HG03432 (cell line): ENCODE measurements at regions not wholly inside any gene's neighbourhood (a gene's known extent, or its start where the extent isn't known, plus 50 kb on each side); places are given as distances from the start of the nearest gene placed in this dataset.
"Not testable (repeated sequence)": the region's sequence is repeated elsewhere in the genome, so short reads cannot be mapped to it uniquely, and the experiment has no call there.

Experiments used
- ATAC-seq: cut with Tn5 transposase; IDR thresholded peaks from one replicate; pipeline ENCODE4 v1.9.1; 2021; ENCODE audit warnings: mild to moderate bottlenecking, moderate library complexity; ENCODE audit not compliant: unreplicated experiment

GRCh38 chr1:219732814-219733491 is 120.0 kb upstream of the ZC3H11B start:
- ATAC-seq: no peak

GRCh38 chr1:219731771-219732170 is 118.9 kb upstream of the ZC3H11B start:
- no peak for ATAC-seq

- no peak for ATAC-seq
Observed at GRCh38 chr1:219726480-219727272, 113.8 kb upstream of the ZC3H11B start.

GRCh38 chr1:219724440-219724839 is 111.5 kb upstream of the ZC3H11B start:
- ATAC-seq: no peak

GRCh38 chr1:219717536-219717935 is 104.6 kb upstream of the ZC3H11B start:
- no peak for ATAC-seq

GRCh38 chr1:219716611-219717114 is 103.8 kb upstream of the ZC3H11B start:
- no peak for ATAC-seq

- ATAC-seq: no peak
Observed at GRCh38 chr1:219713981-219714381, 101.1 kb upstream of the ZC3H11B start.

GRCh38 chr1:219712506-219712905 is 99.6 kb upstream of the ZC3H11B start:
- no peak for ATAC-seq

- ATAC-seq: peak; percentile 46
Observed at GRCh38 chr1:219710529-219711194, 97.8 kb upstream of the ZC3H11B start.

- no peak for ATAC-seq
Observed at GRCh38 chr1:219708919-219709543, 96.1 kb upstream of the ZC3H11B start.

GRCh38 chr1:219707885-219708284 is 95.0 kb upstream of the ZC3H11B start:
- not testable (repeated sequence) for ATAC-seq

- not testable (repeated sequence) for ATAC-seq
Observed at GRCh38 chr1:219704331-219704730, 91.4 kb upstream of the ZC3H11B start.

GRCh38 chr1:219703368-219703639 is 90.4 kb upstream of the ZC3H11B start:
- no peak for ATAC-seq

GRCh38 chr1:219701476-219701875 is 88.6 kb upstream of the ZC3H11B start:
- ATAC-seq: no peak

GRCh38 chr1:219699870-219700269 is 87.0 kb upstream of the ZC3H11B start:
- ATAC-seq: no peak

GRCh38 chr1:219697682-219698081 is 84.8 kb upstream of the ZC3H11B start:
- no peak for ATAC-seq

- ATAC-seq: no peak
Observed at GRCh38 chr1:219692981-219693380, 80.1 kb upstream of the ZC3H11B start.

GRCh38 chr1:219689774-219690173 is 76.9 kb upstream of the ZC3H11B start:
- no peak for ATAC-seq

- no peak for ATAC-seq
Observed at GRCh38 chr1:219687779-219688178, 74.9 kb upstream of the ZC3H11B start.

- ATAC-seq: no peak
Observed at GRCh38 chr1:219686171-219686570, 73.3 kb upstream of the ZC3H11B start.

- ATAC-seq: no peak
Observed at GRCh38 chr1:219682788-219683187, 69.9 kb upstream of the ZC3H11B start.
